OCI-LY3 (cell line): ENCODE measurements at regions not wholly inside any gene's neighbourhood (a gene's known extent, or its start where the extent isn't known, plus 50 kb on each side); places are given as distances from the start of the nearest gene placed in this dataset.

Source experiments
- H2AFZ ChIP-seq: fragments of 200-600, 300-600 bp; shearing (Covaris generic); 2 replicates; pipeline ENCODE4 v1.6.0; 2014; ENCODE audit warnings: antibody characterized with exemption, low read depth, low read length
- H3K27ac ChIP-seq: fragments of 200-600, 300-600 bp; sonication (generic); 2 replicates; pipeline ENCODE4 v1.5.1; 2014; ENCODE audit warnings: mild to moderate bottlenecking, low read length, moderate library complexity, mixed read lengths
- H3K27me3 ChIP-seq: fragments of 200-600, 300-600 bp; sonication (generic); 2 replicates; pipeline ENCODE4 v1.6.1; 2014; ENCODE audit warnings: low read depth, low read length, mixed read lengths
- H3K36me3 ChIP-seq: fragments of 200-600, 300-600 bp; sonication (generic); replicated peaks from 2 replicates; pipeline ENCODE3; 2014; ENCODE audit warnings: low read depth, low read length, mixed read lengths
- H3K4me1 ChIP-seq: fragments of 300-600, 200-600 bp; sonication (generic); 2 replicates; pipeline ENCODE4 v1.6.1; 2014; ENCODE audit warnings: low read length, mixed read lengths
- H3K4me2 ChIP-seq: fragments of 200-600, 300-600 bp; sonication (generic); 2 replicates; pipeline ENCODE4 v1.6.1; 2014; ENCODE audit warnings: low read length, mixed read lengths
- H3K4me3 ChIP-seq: fragments of 300-600, 200-600 bp; sonication (generic); 2 replicates; pipeline ENCODE4 v1.5.1; 2014; ENCODE audit warnings: antibody characterized with exemption, mild to moderate bottlenecking, low read length, moderate library complexity
- H3K79me2 ChIP-seq: fragments of 300-600, 200-600 bp; shearing (Covaris generic); 2 replicates; pipeline ENCODE4 v1.6.1; 2014; ENCODE audit warnings: mild to moderate bottlenecking, low read length, mixed read lengths
- H3K9ac ChIP-seq: fragments of 300-600, 200-600 bp; shearing (Covaris generic); 2 replicates; pipeline ENCODE4 v1.6.0; 2014; ENCODE audit warnings: mild to moderate bottlenecking, low read length, moderate library complexity
- H3K9me3 ChIP-seq: fragments of 200-600, 300-600 bp; shearing (Covaris generic); 2 replicates; pipeline ENCODE4 v1.6.1; 2014; ENCODE audit warnings: low read length, mixed read lengths; ENCODE audit not compliant: insufficient read depth
- H4K20me1 ChIP-seq: fragments of 200-600, 300-600 bp; sonication (generic); 2 replicates; pipeline ENCODE4 v1.6.1; 2016; ENCODE audit warnings: low read length, mixed read lengths; ENCODE audit not compliant: insufficient read depth
- CTCF ChIP-seq: fragments of 200-600, 300-600 bp; sonication (generic); IDR thresholded peaks from 2 replicates; pipeline ENCODE4 v1.5.1; 2014; ENCODE audit warnings: antibody characterized with exemption, low read length, low read depth
- EZH2phosphoT487 ChIP-seq: fragments of 200-600 bp; shearing (Covaris generic); IDR thresholded peaks from 2 replicates; pipeline ENCODE4 v1.6.1; 2018; ENCODE audit warnings: antibody characterized with exemption, mixed run types, low read depth

- Histone ChIP-seq H4K20me1 (no peaks in the 10 kb centered on the region), H3K36me3 (no peaks in the 10 kb centered on the region), H3K79me2 (no peaks in the 10 kb centered on the region), H3K27me3 (0 out of 2 replicates have a peak, but pooled peaks cover 9% of the 10 kb centered on the region), H3K9me3 (no peaks in the 10 kb centered on the region), H3K4me1 (peaks cover 8% of the 10 kb centered on the region), H3K4me3 (no peak overlapping the region), H3K9ac (no peak overlapping the region), H2AFZ (no peak overlapping the region), H3K4me2 (no peak overlapping the region), H3K27ac (no peak overlapping the region)
- no peak for TF ChIP-seq CTCF
- no peak for TF ChIP-seq EZH2phosphoT487
Measured at GRCh38 chr15:70409388-70409787, 311.7 kb upstream of the TLE3 start.

GRCh38 chr15:70407955-70408354 is 310.2 kb upstream of the TLE3 start:
- no peaks in the 10 kb centered on the region for H4K20me1 ChIP-seq
- H3K4me2 ChIP-seq: no peak overlapping the region
- H3K79me2 ChIP-seq: no peaks in the 10 kb centered on the region
- H3K36me3 ChIP-seq: no peaks in the 10 kb centered on the region
- peaks cover 8% of the 10 kb centered on the region for H3K4me1 ChIP-seq
- no peak overlapping the region for H3K9ac ChIP-seq
- no peak overlapping the region for H2AFZ ChIP-seq
- H3K27me3 ChIP-seq: peaks cover 17% of the 10 kb centered on the region; the same call in 1 of the 2 replicates
- no peak overlapping the region for H3K27ac ChIP-seq
- TF ChIP-seq EZH2phosphoT487: no peak
- no peak for TF ChIP-seq CTCF
- H3K4me3 ChIP-seq: no peak overlapping the region
- no peaks in the 10 kb centered on the region for H3K9me3 ChIP-seq

- Histone ChIP-seq H2AFZ (no peak overlapping the region), H3K4me2 (no peak overlapping the region), H3K4me3 (no peak overlapping the region), H3K79me2 (no peaks in the 10 kb centered on the region), H4K20me1 (no peaks in the 10 kb centered on the region), H3K27me3 (peaks cover 21% of the 10 kb centered on the region; the same call in 1 of the 2 replicates), H3K27ac (no peak overlapping the region), H3K9me3 (no peaks in the 10 kb centered on the region), H3K36me3 (no peaks in the 10 kb centered on the region), H3K9ac (no peak overlapping the region), H3K4me1 (peaks cover 8% of the 10 kb centered on the region)
- no peak for TF ChIP-seq EZH2phosphoT487
- no peak for TF ChIP-seq CTCF
Measured at GRCh38 chr15:70407336-70407670, 309.6 kb upstream of the TLE3 start.

GRCh38 chr15:70406617-70407335 is 309.1 kb upstream of the TLE3 start:
- peaks cover 27% of the 10 kb centered on the region; the same call in 1 of the 2 replicates for H3K27me3 ChIP-seq
- no peak overlapping the region for H3K9ac ChIP-seq
- TF ChIP-seq EZH2phosphoT487 (no peak), CTCF (no peak)
- no peak overlapping the region for H2AFZ ChIP-seq
- no peaks in the 10 kb centered on the region for H3K79me2 ChIP-seq
- H3K4me3 ChIP-seq: no peak overlapping the region
- H3K36me3 ChIP-seq: no peaks in the 10 kb centered on the region
- no peak overlapping the region for H3K27ac ChIP-seq
- no peak overlapping the region for H3K4me2 ChIP-seq
- H3K9me3 ChIP-seq: no peaks in the 10 kb centered on the region
- peaks cover 6% of the 10 kb centered on the region for H3K4me1 ChIP-seq
- no peaks in the 10 kb centered on the region for H4K20me1 ChIP-seq
